ENCODE measurements at regions not wholly inside any gene's neighbourhood (a gene's known extent, or its start where the extent isn't known, plus 50 kb on each side); places are given as distances from the start of the nearest gene placed in this dataset.

DNA sequence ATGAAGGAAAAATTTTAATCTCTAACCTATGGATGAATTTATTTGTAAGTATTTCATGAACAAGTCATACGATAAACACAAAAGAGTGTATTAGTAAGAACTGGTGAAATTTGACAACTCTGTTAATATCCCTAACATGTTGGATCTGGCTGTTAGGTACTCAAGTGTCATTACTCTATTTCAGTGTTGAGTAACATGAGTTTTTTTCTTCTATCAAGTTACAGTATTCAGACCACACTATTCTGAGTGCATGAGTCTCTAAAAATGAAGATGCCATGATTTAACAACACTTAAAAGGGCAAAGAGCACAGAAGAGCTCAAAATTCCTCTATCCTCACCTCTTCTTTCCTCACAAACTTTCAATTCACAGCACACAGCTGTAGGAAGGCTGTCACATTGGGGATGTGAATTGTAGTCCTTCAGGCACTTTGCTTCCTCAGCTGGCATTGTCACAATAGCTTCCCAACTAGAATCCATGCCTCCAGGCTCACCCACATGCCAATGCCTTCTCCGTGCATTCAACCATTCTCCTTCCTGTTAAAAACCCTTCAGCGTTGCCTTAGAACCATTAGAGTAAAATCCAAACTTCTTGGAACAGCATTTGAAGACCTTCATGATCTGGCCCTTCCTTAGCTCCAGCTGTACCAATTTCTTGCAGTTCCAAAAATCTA lies 73.7 kb upstream of the DBX2 start:
- TF ChIP-seq, protein P1, sequence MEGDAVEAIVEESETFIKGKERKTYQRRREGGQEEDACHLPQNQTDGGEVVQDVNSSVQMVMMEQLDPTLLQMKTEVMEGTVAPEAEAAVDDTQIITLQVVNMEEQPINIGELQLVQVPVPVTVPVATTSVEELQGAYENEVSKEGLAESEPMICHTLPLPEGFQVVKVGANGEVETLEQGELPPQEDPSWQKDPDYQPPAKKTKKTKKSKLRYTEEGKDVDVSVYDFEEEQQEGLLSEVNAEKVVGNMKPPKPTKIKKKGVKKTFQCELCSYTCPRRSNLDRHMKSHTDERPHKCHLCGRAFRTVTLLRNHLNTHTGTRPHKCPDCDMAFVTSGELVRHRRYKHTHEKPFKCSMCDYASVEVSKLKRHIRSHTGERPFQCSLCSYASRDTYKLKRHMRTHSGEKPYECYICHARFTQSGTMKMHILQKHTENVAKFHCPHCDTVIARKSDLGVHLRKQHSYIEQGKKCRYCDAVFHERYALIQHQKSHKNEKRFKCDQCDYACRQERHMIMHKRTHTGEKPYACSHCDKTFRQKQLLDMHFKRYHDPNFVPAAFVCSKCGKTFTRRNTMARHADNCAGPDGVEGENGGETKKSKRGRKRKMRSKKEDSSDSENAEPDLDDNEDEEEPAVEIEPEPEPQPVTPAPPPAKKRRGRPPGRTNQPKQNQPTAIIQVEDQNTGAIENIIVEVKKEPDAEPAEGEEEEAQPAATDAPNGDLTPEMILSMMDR (optimal IDR thresholded peaks at IDR 0.05 in 1 of 3, IDR thresholded peaks at IDR 0.05 in 1 of 3, conservative IDR thresholded peaks at IDR 0.05 in 1 of 3; ENCODE audit: extremely low read depth in 1 of 3, insufficient read depth in 2 of 3, low read length in 3 of 3) = no peak
- no peak for TF ChIP-seq EZH2 (IDR thresholded peaks at IDR 0.05; ENCODE audit: low read length)
